Stimulated activated CD8-positive, alpha-beta memory T cell treated with anti-CD3 and anti-CD28 coated beads, Interleukin-7, amount 100 ng/mL, for 1 hour (primary cell): ENCODE measurements at regions not wholly inside any gene's neighbourhood (a gene's known extent, or its start where the extent isn't known, plus 50 kb on each side); places are given as distances from the start of the nearest gene placed in this dataset.
"Not testable (repeated sequence)": the region's sequence is repeated elsewhere in the genome, so short reads cannot be mapped to it uniquely, and the experiment has no call there.

ENCODE experiments used
- DNase-seq, 2 donors: peaks; one replicate each; pipeline ENCODE4 v3.0.0-alpha.2; 2020; ENCODE audit warnings: low read depth in 2 of 2

GRCh38 chr4:11857881-11858280 lies 429.2 kb upstream of the HS3ST1 start:
- no peak for DNase-seq

- no peak for DNase-seq
These were observed 418.5 kb upstream of the HS3ST1 start for GRCh38 chr4:11847167-11847566.

GRCh38 chr4:11843927-11844326 lies 415.2 kb upstream of the HS3ST1 start:
- DNase-seq = no peak

- no peak for DNase-seq
These were observed 414.6 kb upstream of the HS3ST1 start for GRCh38 chr4:11843340-11843739.

GRCh38 chr4:11842620-11843263 lies 414.0 kb upstream of the HS3ST1 start:
- no peak for DNase-seq

- no peak for DNase-seq
These were observed 411.2 kb upstream of the HS3ST1 start for GRCh38 chr4:11839889-11840288.

GRCh38 chr4:11831739-11832138 lies 403.0 kb upstream of the HS3ST1 start:
- DNase-seq = no peak

- no peak for DNase-seq
These were observed 395.9 kb upstream of the HS3ST1 start for GRCh38 chr4:11824566-11824965.

- no peak for DNase-seq
These were observed 393.2 kb upstream of the HS3ST1 start for GRCh38 chr4:11821772-11822430.

GRCh38 chr4:11817088-11817487 lies 388.4 kb upstream of the HS3ST1 start:
- DNase-seq = no peak

GRCh38 chr4:11814758-11815157 lies 386.1 kb upstream of the HS3ST1 start:
- no peak for DNase-seq

GRCh38 chr4:11813951-11814446 lies 385.3 kb upstream of the HS3ST1 start:
- DNase-seq = no peak

- not testable (repeated sequence) for DNase-seq
These were observed 382.8 kb upstream of the HS3ST1 start for GRCh38 chr4:11811521-11811920.

- no peak for DNase-seq
These were observed 377.1 kb upstream of the HS3ST1 start for GRCh38 chr4:11805842-11806241.

- no peak for DNase-seq
These were observed 373.1 kb upstream of the HS3ST1 start for GRCh38 chr4:11801466-11802446.

- DNase-seq = no peak
These were observed 370.5 kb upstream of the HS3ST1 start for GRCh38 chr4:11799196-11799595.

- DNase-seq = no peak
These were observed 363.1 kb upstream of the HS3ST1 start for GRCh38 chr4:11791797-11792196.

GRCh38 chr4:11790230-11790629 lies 361.5 kb upstream of the HS3ST1 start:
- DNase-seq = no peak

GRCh38 chr4:11783588-11783987 lies 354.9 kb upstream of the HS3ST1 start:
- DNase-seq = no peak

- DNase-seq = no peak
These were observed 354.2 kb upstream of the HS3ST1 start for GRCh38 chr4:11782859-11783258.

- no peak for DNase-seq
These were observed 348.8 kb upstream of the HS3ST1 start for GRCh38 chr4:11777447-11777846.

- no peak for DNase-seq
These were observed 345.7 kb upstream of the HS3ST1 start for GRCh38 chr4:11774346-11774745.
